NCI-H1930 (cell line): ENCODE measurements at regions not wholly inside any gene's neighbourhood (a gene's known extent, or its start where the extent isn't known, plus 50 kb on each side); places are given as distances from the start of the nearest gene placed in this dataset.

Experiments used
- DNase-seq, 2 experiments: peaks; one replicate each; lab custom pipeline; 2025; lab: John Stamatoyannopoulos, UW

DNA sequence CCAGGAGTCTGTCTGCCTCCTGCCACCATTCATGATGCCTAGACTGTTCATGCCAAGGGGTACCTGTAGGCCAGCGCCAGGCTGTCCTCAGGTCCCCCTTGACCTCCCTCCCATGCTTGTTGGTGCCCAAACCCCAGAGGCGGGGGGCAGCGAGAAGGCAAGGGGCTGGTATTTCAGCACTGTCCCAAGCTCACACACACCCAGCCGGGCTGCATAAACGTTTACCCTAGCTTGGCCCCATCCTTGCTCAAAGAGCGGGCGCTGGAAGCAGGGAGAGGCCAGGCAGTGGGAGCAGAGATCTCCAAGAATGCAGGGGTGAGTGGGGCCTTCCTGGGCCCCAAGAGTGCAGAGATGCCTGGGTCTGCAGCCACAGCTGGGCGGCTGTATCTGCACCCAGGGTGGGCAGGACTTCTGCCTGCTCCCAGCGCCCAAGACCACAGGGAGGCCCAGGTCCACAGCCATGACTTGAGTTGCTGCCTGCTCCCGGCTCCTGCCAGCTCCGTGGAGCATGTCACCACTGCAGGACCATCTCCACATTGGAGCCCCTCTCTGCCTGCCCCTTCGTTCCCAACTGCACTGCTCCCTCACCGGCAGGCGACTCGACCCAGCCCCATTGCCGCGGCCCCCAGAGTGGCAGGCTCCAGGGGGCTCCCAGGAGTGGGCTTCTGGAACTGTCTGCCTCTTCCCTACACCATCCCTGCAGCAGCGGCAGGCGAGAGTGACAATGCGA lies 616.6 kb downstream of the METTL4 start:
- DNase-seq: no peak

DNA sequence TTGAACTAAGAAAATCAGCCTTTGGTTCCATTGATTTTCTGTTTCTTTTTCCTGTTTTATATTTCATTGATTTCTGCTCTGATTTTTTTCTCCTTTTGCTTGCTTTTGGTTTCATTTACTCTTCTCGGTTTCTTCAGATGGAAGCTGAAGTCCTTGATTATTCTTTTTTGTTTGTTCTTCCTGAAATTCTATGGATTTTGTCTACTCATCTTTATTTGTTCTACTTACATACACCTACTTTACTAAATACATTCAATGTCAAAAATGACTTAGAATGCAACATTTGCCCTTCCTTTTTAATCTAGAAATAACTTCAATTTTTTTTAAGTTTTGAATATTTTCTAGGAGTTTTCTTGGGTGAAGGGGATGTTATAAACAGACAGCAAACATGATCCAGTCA lies 612.5 kb downstream of the METTL4 start:
- DNase-seq: no peak

DNA sequence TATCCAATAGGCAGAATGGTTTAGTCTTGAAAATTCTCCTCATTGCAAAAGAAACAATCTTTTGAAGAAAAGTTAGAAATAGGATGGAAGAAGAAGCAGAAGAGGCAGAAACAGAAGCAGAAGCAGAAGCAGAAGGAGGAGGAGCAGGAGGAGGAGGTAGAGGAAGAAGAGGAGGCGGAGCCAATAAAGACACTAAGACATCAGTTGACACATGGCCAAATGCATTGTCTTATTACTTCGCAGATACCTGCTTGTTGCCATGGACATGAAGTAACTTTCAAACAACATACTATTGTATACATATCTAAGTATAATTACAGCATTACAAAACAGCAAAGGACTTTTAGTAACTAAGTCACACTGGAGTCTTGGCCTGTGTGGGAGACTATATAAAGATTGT lies 606.3 kb downstream of the METTL4 start:
- no peak for DNase-seq

GRCh38 chr18:1965541-1965940 lies 605.8 kb downstream of the METTL4 start:
- no peak for DNase-seq

- DNase-seq: no peak
Observed at GRCh38 chr18:1968801-1969498, 602.4 kb downstream of the METTL4 start.

DNA sequence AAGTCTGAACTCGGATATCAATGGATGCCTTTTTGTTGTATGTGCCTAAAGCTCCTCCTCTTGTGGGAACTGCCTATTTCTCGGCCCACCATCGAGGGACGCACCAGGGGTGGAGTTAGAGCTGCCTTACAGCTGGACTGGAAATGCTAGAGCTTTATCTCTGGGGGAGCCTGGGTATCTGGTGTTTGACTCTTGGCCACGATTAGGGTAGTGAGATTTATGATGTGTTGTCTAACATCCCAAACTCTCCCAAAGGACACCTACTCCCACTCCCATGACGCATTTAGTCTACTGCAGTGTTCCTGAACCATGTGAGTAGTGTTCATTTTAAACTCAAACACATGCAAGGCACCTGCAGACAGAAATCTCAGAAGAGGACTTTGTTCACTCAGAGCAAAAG lies 594.8 kb downstream of the METTL4 start:
- no peak for DNase-seq

DNA sequence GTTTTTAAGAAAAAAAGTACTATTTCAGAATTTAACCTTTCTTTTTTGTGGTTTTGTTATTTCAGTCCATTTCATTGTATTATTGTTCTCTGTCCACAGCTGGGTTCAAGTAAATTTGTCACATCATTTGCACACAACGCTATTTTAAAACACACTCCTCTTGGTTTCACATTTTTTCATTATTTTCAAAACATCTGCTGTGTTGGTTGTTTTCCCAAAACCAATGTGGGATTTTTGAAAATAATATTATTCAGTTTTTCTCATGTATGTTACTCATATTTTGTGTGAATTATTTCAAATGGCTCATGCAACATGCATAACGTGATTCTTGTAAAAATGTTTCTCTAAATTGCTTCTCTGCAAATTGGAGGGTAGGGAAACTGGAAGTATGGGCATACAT lies 589.2 kb downstream of the METTL4 start:
- DNase-seq: no peak

DNA sequence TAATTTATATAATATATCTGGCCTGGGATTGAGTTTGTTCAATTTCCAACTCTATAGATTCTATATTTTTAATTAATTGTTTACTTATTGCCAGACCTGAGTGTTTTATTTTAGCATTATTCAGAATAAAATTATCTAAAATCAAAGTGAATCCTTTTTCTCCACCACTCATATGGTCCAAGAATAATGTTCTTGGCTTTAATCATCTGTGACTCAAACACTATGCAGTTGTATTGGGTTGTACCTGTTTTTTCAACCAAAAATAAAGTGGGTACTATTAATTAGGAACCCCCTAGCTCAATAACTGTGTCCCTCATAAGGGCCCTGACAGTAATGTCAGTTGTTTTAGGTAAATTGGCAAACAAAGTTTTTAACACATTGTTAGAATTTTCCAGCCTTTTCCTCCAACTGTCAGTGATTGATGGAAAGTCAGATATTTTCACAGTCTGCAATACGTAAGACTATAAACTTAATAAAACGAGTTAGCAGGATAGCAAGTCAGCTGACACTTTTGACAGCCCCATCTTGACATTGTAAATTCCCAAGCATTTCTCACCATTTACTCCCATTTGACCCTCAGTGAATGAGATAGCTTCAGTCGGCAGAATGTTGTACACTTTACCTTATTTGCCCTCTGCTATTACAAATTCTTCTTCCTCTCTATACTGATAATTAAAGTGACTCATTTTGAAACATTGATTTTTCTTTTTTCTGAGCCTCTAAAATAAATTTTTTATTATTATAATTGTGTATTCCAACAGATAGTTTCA lies 587.4 kb downstream of the METTL4 start:
- no peak for DNase-seq

DNA sequence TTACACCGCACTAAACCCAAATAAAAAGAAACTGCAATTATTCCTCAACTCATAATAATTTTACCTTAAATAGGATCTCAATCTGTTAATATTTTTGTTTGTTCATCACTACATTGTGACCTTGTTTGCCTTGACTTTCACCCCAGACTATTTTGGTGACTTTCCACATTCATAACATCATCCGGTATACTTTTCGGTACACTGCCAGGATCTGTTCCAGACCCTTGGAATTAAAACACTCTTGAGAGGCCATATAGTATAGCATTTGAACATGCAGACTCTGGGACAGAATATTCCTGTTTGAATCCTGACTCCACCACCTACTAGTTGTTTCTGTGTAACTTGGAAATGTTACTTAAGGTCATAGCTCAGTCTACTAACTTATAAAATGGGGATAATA lies 577.4 kb downstream of the METTL4 start:
- DNase-seq: no peak

DNA sequence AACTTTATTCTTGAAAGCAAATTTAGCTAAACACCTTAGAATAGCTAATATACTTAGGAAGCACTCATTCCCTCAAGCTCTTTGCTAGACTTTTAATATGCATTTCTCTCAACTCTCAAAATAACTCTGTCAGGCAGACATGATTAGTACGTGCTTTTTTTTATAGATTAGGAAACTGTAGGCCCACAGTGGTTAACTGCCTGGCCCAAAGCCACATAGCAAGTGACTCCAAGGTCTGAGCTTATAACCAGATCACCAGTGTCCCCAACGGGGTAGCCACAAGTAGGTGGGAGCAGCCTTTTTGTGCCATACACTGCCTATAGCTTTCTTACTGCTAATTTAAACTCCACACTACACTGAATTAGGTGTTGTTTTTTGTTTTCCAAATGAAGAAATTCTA lies 576.8 kb downstream of the METTL4 start:
- no peak for DNase-seq

DNA sequence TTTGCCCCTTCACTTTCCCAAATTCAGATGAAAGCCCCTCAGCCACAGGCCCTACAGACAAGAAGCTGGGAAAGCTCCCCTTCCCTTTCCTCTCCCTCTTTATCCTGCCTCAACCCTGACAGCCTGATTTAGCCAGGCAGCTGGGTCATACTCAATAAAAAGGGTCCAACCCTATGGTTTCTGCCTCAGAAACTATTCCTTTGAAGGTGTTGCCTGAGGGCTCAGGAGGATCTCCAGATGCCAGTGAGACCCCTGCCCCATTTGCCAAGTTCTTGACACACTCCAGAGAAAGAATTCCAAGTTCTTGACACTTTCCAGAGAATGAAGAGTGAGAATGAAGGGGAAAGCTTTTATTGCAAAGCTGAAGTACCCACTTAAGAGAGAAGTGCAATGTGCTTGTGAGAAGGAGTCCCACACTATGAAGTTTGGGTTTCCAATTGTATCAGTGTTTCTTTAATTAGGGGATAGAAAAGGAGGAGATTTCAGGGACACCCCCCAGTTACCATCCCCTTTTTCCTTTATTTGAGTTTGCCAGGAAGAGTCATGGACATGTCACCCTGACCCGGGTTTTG lies 576.2 kb downstream of the METTL4 start:
- DNase-seq: no peak

GRCh38 chr18:1998121-1998520 lies 573.2 kb downstream of the METTL4 start:
- no peak for DNase-seq

DNA sequence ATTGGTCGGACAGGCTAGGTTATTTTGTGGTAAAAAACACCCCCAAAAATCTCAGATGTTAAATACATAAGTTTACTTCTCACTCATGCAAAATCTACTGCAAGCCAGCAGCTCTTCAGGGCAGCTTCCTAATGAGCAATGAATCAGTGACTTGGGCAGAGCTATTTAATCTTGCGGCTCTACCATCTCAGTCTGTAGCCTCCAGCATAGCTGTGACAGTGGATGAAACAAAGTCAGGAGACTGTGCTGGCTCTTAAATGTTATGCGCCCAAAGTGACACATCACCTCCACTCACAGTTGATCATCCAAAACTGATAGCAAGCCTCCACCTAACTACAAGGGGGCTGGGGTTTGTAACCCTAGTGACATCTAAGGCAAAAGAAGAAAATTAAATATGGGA lies 571.9 kb downstream of the METTL4 start:
- no peak for DNase-seq

DNA sequence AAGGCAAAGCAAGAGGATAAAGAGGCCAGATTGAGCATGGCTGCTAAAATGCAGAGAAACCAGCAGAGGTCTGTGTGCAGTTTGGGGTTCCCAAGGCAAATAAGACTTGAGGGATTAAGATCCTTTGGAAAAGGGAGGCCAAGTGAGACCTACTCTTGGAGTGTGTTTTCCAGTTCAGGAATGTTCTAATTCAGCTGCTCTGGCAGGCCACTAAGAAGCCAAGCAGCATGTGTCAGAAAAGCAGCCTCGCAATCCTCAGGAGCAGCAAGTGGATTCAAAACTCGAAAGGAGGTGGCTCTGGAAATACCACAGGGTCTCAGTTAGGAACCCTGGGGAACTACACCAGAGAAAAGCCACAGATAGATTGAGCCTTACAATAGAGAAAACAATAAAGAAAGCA lies 569.2 kb downstream of the METTL4 start:
- DNase-seq: no peak

DNA sequence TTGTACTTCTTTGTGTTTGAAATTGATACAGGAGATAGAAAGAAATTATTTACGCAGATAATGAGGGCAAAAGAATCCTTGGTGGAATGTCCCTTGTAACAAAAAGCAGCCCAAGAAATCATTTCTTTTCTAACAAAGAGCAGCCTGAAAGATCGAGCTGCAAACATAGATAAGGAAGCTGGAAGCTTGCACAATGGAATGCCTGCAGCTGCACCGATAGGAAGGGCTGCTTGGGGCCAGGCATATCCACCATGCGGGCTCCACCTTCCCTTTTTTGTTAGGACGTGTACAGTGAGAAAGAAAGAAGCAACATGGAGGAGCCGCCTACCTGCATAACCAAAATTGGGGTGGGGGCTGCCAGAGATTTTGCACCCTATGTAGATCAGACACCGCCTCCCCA lies 568.7 kb downstream of the METTL4 start:
- no peak for DNase-seq

DNA sequence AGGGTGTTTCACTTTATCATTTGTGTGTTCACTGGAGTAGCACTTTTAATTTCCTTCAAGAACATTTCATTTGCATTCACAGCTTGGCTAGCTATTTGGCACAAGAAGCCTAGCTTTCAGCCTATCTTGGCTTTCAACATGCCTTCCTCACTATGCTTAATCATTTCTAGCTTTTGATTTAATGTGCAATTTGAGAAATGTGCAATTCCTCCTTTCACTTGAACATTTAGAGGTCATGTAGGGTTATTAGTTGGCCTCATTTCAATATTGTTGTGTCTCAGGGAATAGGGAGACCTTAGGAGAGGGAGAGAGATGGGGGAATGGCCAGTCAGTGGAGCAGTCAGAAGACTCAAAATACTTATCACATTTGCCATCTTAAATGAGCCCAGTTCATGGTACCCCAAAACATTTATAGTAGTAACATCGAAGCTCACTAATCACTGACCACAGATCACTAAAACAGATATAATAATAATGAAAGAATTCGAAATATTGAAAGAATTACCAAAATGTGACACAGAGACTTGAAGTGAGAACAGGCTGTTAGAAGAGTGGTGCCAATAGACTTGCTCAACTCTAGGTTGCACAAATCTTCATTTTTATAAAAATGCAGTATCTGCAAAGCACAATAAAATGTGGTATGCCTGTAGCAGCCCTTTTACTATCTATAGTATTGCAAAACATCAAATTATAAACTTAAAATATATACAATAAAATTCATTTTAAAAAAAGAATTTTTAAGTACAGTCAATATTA lies 561.2 kb downstream of the METTL4 start:
- no peak for DNase-seq

GRCh38 chr18:2027016-2027415 lies 544.3 kb downstream of the METTL4 start:
- DNase-seq: no peak

- DNase-seq: no peak
Observed at GRCh38 chr18:2027756-2028155, 543.5 kb downstream of the METTL4 start.

DNA sequence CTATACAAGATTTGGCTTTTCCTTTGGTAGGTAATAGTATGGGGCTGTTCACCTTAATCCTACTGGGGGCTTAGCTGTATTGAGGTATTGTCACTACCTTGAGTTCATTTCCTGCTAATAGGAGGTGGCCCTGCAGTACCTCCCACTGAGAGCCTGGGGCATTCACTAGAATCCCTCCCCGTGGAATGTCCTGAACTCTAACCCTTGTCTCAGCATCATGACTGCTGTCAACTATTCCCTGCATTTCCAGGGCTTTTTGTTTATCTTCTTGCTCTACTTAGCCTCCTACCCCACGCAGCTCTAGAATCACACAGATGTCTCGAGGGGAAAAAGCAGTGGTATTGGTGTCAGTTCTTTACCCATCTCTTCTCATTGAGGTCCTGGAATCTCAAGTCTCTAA lies 542.3 kb downstream of the METTL4 start:
- DNase-seq: no peak

- no peak for DNase-seq
Observed at GRCh38 chr18:2030647-2031046, 540.7 kb downstream of the METTL4 start.

DNA sequence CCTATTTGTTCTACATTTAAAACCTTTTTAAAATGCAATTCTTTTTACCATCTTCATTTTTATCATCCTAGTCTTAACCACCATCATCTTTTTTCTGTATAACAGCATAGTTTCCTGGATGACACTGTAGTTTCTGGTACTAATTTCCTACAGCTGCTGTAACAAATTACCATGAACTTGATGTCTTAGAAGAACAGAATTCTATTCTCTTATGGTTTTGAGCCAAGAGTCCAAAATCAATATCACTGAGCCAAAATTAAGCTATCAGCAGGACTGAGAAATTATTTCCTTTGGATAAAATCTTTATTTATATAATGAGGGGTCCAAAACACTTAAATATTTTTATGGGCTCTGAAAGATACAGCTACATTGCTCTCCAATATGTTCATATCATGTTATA lies 539.3 kb downstream of the METTL4 start:
- no peak for DNase-seq

- DNase-seq: no peak
Observed at GRCh38 chr18:2035056-2035455, 536.2 kb downstream of the METTL4 start.
